Neuronal stem cell (in vitro differentiated cells): ENCODE measurements at regions not wholly inside any gene's neighbourhood (a gene's known extent, or its start where the extent isn't known, plus 50 kb on each side); places are given as distances from the start of the nearest gene placed in this dataset.

Experiments
- DNase-seq: peaks from one replicate; pipeline ENCODE4 v3.0.0-alpha.2; 2013; ENCODE audit warnings: low spot score
- H2AFZ ChIP-seq: one replicate; pipeline ENCODE4 v1.6.1; 2013; ENCODE audit warnings: mild to moderate bottlenecking, low read length, inconsistent platforms
- H2AK5ac ChIP-seq: 2 replicates; pipeline ENCODE4 v1.6.1; 2013; ENCODE audit warnings: low read depth, mild to moderate bottlenecking, inconsistent platforms, low read length, moderate library complexity, mixed read lengths
- H2BK120ac ChIP-seq: 2 replicates; pipeline ENCODE4 v1.6.1; 2013; ENCODE audit warnings: low read depth, mild to moderate bottlenecking, inconsistent platforms, low read length, moderate library complexity, mixed read lengths
- H2BK12ac ChIP-seq: one replicate; pipeline ENCODE4 v1.6.1; 2013; ENCODE audit warnings: low read length, inconsistent platforms
- H2BK15ac ChIP-seq: 2 replicates; pipeline ENCODE4 v1.6.1; 2013; ENCODE audit warnings: mild to moderate bottlenecking, low read length, inconsistent platforms, mixed read lengths
- H2BK5ac ChIP-seq: one replicate; pipeline ENCODE4 v1.6.1; 2013; ENCODE audit warnings: inconsistent platforms, mild to moderate bottlenecking, low read length, moderate library complexity
- H3K14ac ChIP-seq: one replicate; pipeline ENCODE4 v1.6.1; 2013; ENCODE audit warnings: low read length, inconsistent platforms
- H3K18ac ChIP-seq: 2 replicates; pipeline ENCODE4 v1.6.1; 2013; ENCODE audit warnings: low read length, inconsistent platforms
- H3K23ac ChIP-seq: 2 replicates; pipeline ENCODE4 v1.6.1; 2013; ENCODE audit warnings: low read depth, mild to moderate bottlenecking, mixed read lengths, low read length, inconsistent platforms; ENCODE audit not compliant: poor library complexity
- H3K27ac ChIP-seq: replicated peaks from 3 replicates; pipeline ENCODE4 v1.5.1; 2013; ENCODE audit warnings: low read length, inconsistent platforms
- H3K27me3 ChIP-seq, 3 experiments: 2 replicates each; pipeline ENCODE4 v1.6.1; 2013; ENCODE audit warnings: low read length in 3 of 3, mild to moderate bottlenecking in 2 of 3, inconsistent platforms in 1 of 3, low read depth in 1 of 3, mixed read lengths in 1 of 3, moderate library complexity in 1 of 3; ENCODE audit not compliant: control insufficient read depth in 3 of 3, insufficient read depth in 3 of 3
- H3K36me3 ChIP-seq, 2 donors: replicated peaks in 1 of 2; 2 replicates each; pipeline ENCODE4 v1.6.1; 2013; ENCODE audit warnings: low read length in 2 of 2; ENCODE audit not compliant: control insufficient read depth in 2 of 2, insufficient read depth in 2 of 2
- H3K4ac ChIP-seq: 2 replicates; pipeline ENCODE4 v1.6.1; 2013; ENCODE audit warnings: inconsistent platforms, mild to moderate bottlenecking, low read length, moderate library complexity
- H3K4me1 ChIP-seq, 2 donors: 1 replicate in 1 of 2; 2 replicates in 1 of 2; pipeline ENCODE4 v1.6.1; 2013; ENCODE audit warnings: low read length in 2 of 2, low read depth in 1 of 2; ENCODE audit not compliant: control insufficient read depth in 2 of 2, insufficient read depth in 1 of 2
- H3K4me2 ChIP-seq: one replicate; pipeline ENCODE4 v1.6.1; 2013; ENCODE audit warnings: mild to moderate bottlenecking, low read length, inconsistent platforms; ENCODE audit not compliant: insufficient read depth, poor library complexity, severe bottlenecking
- H3K4me3 ChIP-seq, 2 donors: 2 replicates each; pipeline ENCODE4 v1.5.1; 2013; ENCODE audit warnings: low read length in 2 of 2, mild to moderate bottlenecking in 2 of 2, inconsistent platforms in 1 of 2, moderate library complexity in 1 of 2
- H3K79me1 ChIP-seq: one replicate; pipeline ENCODE4 v1.6.1; 2013; ENCODE audit warnings: low read depth, mild to moderate bottlenecking, inconsistent platforms, low read length, moderate library complexity
- H3K9ac ChIP-seq: one replicate; pipeline ENCODE4 v1.6.1; 2013; ENCODE audit warnings: mild to moderate bottlenecking, low read depth, low read length, inconsistent platforms; ENCODE audit not compliant: poor library complexity
- H3K9me3 ChIP-seq, 2 donors: replicated peaks in 1 of 2; 2 replicates each; pipeline versions ENCODE3 to v1.6.1; 2013; ENCODE audit warnings: low read length in 2 of 2, mild to moderate bottlenecking in 2 of 2, inconsistent platforms in 1 of 2, low read depth in 1 of 2, mixed read lengths in 1 of 2, moderate library complexity in 1 of 2; ENCODE audit not compliant: control insufficient read depth in 2 of 2, insufficient read depth in 1 of 2
- H4K8ac ChIP-seq: one replicate; pipeline ENCODE4 v1.6.1; 2013; ENCODE audit warnings: low read depth, mild to moderate bottlenecking, inconsistent platforms, low read length, moderate library complexity
- H4K91ac ChIP-seq: one replicate; pipeline ENCODE4 v1.6.1; 2013; ENCODE audit warnings: low read length, low read depth, mild to moderate bottlenecking, inconsistent platforms; ENCODE audit not compliant: poor library complexity
- WGBS, 2 donors: extraction: QIAGEN DNeasy Blood & Tissue Kit; methylation state at CpG; one replicate each; pipeline ENCODE4 v1.1.7; 2013; ENCODE audit warnings: missing lambda C conversion rate in 2 of 2, mixed read lengths in 1 of 2; ENCODE audit not compliant: insufficient read length in 2 of 2, insufficient replicate concordance in 1 of 2; ENCODE audit errors: extremely low coverage in 2 of 2; 5-methylcytosine and 5-hydroxymethylcytosine counted together

DNA sequence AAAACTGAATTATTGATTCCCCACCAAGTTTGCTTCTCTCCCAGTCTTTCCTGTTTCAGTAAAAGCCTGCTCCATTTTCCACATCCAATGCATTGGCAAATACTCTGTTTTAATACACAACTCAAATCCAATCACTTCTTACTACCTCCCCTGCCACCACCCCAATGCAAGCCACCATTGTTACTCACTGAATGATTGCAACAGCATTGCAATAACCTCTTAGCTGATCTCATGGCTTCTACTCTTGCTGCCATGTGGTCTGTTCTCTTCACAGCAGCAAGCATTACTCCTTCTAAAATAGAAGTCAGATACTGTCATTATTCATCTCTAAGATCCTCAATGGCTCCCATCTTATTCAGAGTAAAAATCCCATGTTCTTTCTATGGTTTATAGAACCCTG, 123.4 kb downstream of the ATP6V1G3 start:
- H2BK15ac ChIP-seq, result no peak overlapping the region
- H3K4ac ChIP-seq, result no peak overlapping the region
- peaks cover 0 to 5% (median 0%) of the 10 kb centered on the region in 3 experiments for H3K27me3 ChIP-seq
- no peaks in the 10 kb centered on the region for H3K9me3 ChIP-seq
- H4K8ac ChIP-seq, result no peak overlapping the region
- H4K91ac ChIP-seq, result no peak overlapping the region
- no peak overlapping the region for H3K27ac ChIP-seq
- H2BK5ac ChIP-seq, result no peak overlapping the region
- H2BK120ac ChIP-seq, result no peak overlapping the region
- H3K4me1 ChIP-seq, result no peaks in the 10 kb centered on the region
- no peak overlapping the region for H3K4me2 ChIP-seq
- H3K36me3 ChIP-seq, result no peaks in the 10 kb centered on the region
- no peak overlapping the region for H2AFZ ChIP-seq
- H3K18ac ChIP-seq, result no peak overlapping the region
- no peak overlapping the region for H3K14ac ChIP-seq
- no peak overlapping the region for H3K9ac ChIP-seq
- no peak for DNase-seq
- no peak overlapping the region for H2BK12ac ChIP-seq
- no peak overlapping the region for H3K23ac ChIP-seq
- no peak overlapping the region for H2AK5ac ChIP-seq
- H3K79me1 ChIP-seq, result no peaks in the 10 kb centered on the region
- H3K4me3 ChIP-seq, result no peak overlapping the region

DNA sequence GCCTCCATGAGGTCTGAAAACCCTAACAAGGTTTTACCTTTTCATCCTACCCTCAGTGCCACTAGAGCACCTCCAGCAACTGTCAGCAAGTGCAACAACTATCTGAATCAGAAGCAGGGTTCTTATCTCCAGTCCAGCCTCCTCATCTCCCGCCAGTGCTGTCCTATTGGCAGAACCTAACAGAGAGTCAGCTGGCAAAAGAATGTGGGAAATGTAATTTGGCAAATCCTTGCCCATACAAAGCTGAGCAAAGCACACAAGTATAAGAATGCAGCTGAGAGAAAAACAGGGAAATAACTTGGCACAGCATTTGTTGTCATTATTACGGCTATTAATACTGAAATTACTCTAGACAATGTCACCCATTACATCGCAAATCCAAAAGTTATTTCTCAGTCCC, 124.2 kb downstream of the ATP6V1G3 start:
- Histone ChIP-seq H3K4me3 (no peak overlapping the region), H2AK5ac (no peak overlapping the region), H3K23ac (no peak overlapping the region), H3K4me2 (no peak overlapping the region), H3K9me3 (no peaks in the 10 kb centered on the region), H3K4me1 (no peaks in the 10 kb centered on the region), H3K14ac (no peak overlapping the region), H3K79me1 (no peaks in the 10 kb centered on the region), H2AFZ (no peak overlapping the region), H2BK15ac (no peak overlapping the region), H4K91ac (no peak overlapping the region), H2BK12ac (no peak overlapping the region), H3K18ac (no peak overlapping the region), H3K36me3 (no peaks in the 10 kb centered on the region), H3K27me3 (peaks cover 0 to 5% (median 0%) of the 10 kb centered on the region in 3 experiments), H2BK5ac (no peak overlapping the region), H3K27ac (no peak overlapping the region), H2BK120ac (no peak overlapping the region), H4K8ac (no peak overlapping the region), H3K4ac (no peak overlapping the region), H3K9ac (no peak overlapping the region)
- DNase-seq, result no peak
- no CpG with 5 or more reads among the region's 3 CpGs for WGBS, 2 donors

DNA sequence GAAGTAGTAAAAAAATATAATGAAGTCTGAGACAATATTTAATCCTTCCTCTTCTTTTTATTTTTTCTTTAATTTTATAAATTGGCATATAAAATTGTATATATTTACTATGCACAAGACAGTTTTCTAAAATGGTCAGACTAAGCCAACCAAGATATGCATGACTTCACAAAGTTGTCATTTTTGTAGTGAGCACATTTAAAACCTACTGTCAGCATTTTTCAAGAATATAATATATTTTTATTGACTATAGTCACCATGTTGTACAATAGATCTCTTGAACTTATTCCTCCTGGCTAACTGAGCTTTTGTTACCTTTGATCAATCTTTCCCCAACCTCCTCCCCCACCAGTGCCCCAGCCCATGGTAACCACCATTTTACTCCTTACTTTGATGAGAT, 129.2 kb downstream of the ATP6V1G3 start:
- no peak overlapping the region for H4K8ac ChIP-seq
- no peak overlapping the region for H3K14ac ChIP-seq
- peaks cover 2 to 4% of the 10 kb centered on the region in 2 donors for H3K4me1 ChIP-seq
- H3K9ac ChIP-seq, result no peak overlapping the region
- no peak overlapping the region for H2BK15ac ChIP-seq
- no peak overlapping the region for H3K27ac ChIP-seq
- no peaks in the 10 kb centered on the region for H3K36me3 ChIP-seq
- no peak overlapping the region for H2BK12ac ChIP-seq
- peaks cover 0 to 5% (median 0%) of the 10 kb centered on the region in 3 experiments for H3K27me3 ChIP-seq
- H2BK5ac ChIP-seq, result no peak overlapping the region
- H3K23ac ChIP-seq, result no peak overlapping the region
- no peak overlapping the region for H3K4me2 ChIP-seq
- no peak overlapping the region for H2AK5ac ChIP-seq
- H3K9me3 ChIP-seq, result no peaks in the 10 kb centered on the region
- DNase-seq, result no peak
- H2BK120ac ChIP-seq, result no peak overlapping the region
- H4K91ac ChIP-seq, result no peak overlapping the region
- H2AFZ ChIP-seq, result no peak overlapping the region
- H3K4me3 ChIP-seq, result no peak overlapping the region
- H3K79me1 ChIP-seq, result no peaks in the 10 kb centered on the region
- H3K18ac ChIP-seq, result no peak overlapping the region
- no peak overlapping the region for H3K4ac ChIP-seq

DNA sequence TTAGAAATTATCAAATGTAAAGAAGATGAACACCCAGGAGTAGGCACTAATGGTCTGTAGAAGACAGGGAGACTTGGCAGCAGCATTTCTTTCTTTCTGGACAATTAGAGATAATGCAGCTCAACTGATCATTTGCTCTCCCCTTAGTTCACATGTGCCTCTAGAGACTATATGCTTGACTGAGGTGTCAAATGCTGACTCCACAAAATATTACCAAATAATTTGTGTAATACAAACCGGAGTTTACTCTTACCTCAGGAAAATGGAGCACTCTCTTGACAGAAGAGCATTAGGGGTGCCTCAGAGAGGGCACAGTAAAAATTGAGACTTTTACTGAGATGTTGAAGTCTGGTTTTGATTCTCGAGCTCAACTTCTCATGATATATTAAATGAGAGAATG, 131.8 kb downstream of the ATP6V1G3 start:
- H3K27ac ChIP-seq, result no peak overlapping the region
- H2BK12ac ChIP-seq, result no peak overlapping the region
- no peaks in the 10 kb centered on the region for H3K27me3 ChIP-seq
- H2BK15ac ChIP-seq, result no peak overlapping the region
- no peak overlapping the region for H3K23ac ChIP-seq
- no peaks in the 10 kb centered on the region for H3K79me1 ChIP-seq
- no peak overlapping the region for H3K4me3 ChIP-seq
- H3K9ac ChIP-seq, result no peak overlapping the region
- H3K36me3 ChIP-seq, result no peaks in the 10 kb centered on the region
- no peak overlapping the region for H3K14ac ChIP-seq
- no peaks in the 10 kb centered on the region for H3K9me3 ChIP-seq
- no peak for DNase-seq
- no peak overlapping the region for H3K4me2 ChIP-seq
- H4K8ac ChIP-seq, result no peak overlapping the region
- H2AFZ ChIP-seq, result no peak overlapping the region
- H3K4me1 ChIP-seq, result peaks cover 2 to 4% of the 10 kb centered on the region in 2 donors
- H2BK120ac ChIP-seq, result no peak overlapping the region
- no peak overlapping the region for H4K91ac ChIP-seq
- H3K4ac ChIP-seq, result no peak overlapping the region
- no peak overlapping the region for H2AK5ac ChIP-seq
- no peak overlapping the region for H3K18ac ChIP-seq
- no CpG with 5 or more reads among the region's 2 CpGs for WGBS, 2 donors
- no peak overlapping the region for H2BK5ac ChIP-seq
